ENCODE measurements at regions not wholly inside any gene's neighbourhood (a gene's known extent, or its start where the extent isn't known, plus 50 kb on each side); places are given as distances from the start of the nearest gene placed in this dataset.
"Not testable (repeated sequence)": the region's sequence is repeated elsewhere in the genome, so short reads cannot be mapped to it uniquely, and the experiment has no call there.

DNA sequence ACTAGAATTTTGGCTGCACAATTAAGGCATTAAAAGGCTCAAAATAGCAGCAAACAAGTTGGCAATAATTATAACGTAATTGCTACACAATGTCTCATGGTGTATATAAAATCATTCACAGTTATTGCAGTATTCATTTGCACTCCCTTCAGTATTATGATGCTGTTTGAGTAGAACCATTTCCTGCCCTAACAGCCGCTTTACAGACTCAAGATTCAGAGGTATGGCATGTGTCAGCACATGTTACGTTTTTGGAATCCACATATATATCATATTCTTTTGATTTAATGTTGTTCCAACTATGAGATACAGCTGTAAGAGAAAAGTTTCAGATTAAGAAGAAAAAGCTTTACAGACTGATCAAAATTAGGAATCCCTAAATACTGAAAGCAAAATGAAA lies 56.3 kb upstream of the NCKAP5 start:
- DNase-seq = no peak

DNA sequence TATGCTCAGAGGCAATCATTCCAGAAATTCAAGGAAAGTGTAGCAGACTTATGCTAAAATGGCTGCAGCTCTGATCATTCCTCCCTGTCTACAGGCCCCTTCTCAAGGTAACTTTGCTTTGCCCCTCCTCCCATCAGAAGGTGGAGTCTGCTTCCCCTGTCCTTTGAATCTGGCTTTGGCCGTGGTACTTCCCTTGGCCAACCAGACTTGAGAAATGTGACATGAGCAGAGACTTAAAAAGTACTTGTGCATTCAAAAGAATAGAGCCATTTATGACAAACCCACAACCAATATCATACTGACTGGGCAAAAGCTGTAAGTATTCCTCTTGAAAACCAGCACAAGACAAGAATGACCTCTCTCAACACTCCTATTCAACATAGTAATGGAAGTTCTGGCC lies 59.5 kb upstream of the NCKAP5 start:
- DNase-seq = no peak

DNA sequence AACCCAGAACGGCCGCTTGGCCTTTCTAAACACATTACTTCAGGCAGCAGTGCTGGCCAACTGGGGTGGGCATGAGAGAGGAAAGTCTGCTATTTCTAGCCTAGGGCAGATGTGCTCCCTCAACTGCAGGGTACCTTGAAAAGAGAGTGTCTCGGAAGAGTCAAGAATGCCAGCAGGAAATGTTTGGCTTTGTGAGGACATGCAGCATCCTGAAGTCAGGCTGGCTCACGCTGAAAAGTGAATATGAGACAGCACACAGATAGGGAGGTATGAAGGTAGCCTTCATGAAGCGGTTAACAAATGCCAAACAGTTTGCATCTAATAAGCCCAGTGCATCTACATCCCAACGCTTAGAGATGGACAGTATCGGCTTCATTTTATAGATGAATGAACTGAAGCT lies 65.0 kb upstream of the NCKAP5 start:
- DNase-seq = no peak

DNA sequence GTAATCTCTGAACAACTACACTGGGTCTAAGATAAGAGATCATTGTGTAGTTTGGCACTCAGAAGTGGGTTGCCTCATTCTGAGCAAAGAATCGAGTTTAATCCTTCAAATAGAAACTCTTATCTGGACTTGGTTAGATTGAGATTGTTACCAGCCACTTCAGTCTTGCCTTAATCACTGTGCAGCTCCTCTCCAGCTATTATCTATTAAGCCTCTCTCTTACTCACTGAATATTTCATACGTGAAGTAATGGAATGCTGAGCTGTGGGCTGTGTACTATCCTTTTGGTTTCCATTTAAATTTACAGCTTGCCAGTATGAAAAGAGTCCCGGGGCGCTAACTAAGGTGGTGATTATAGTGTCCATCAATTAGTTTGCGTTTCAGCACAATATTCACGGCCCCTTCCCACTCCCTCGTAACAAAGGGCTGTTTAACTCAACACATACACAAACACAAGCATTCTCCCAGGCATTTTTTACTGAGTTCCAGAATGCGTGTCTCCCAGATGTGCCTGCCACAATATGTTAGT lies 65.7 kb upstream of the NCKAP5 start:
- no peak for DNase-seq

DNA sequence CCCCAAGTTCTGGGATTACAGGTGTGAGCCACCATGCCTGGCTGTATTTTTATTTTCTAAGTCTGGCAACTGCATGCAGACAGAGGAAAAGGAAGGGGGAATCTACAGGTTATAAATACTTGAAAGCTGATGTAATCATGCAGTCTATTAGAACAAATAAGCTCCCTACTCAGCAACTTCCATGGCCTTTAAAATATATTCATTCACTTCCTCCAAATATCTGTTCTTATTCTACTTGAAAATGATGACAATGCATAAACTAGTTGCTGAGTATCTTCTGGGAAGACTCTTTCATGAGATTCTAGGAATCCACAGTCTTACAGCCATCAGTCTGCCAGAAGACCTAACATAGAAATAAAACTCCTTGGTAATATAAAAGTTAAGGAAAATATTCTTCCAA lies 66.9 kb upstream of the NCKAP5 start:
- DNase-seq = no peak

DNA sequence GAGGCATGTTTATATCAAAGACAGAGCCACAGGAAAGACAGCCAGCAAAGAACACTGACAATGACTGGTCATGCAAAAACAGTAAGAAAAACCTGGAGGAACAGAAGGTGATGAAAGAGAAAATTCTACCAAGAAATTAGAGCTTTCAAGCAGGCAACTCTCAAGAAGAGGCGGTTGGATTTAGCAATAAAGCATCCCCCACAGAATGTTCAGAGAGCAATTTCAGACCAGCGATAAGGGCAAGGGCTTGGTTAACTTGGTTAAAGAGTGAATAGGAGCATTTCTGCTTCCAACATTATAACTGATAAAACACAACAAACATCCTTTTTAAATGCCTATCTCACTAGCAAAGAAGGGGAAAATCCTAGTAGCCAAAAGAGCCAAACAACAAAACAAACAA lies 68.0 kb upstream of the NCKAP5 start:
- DNase-seq = no peak

DNA sequence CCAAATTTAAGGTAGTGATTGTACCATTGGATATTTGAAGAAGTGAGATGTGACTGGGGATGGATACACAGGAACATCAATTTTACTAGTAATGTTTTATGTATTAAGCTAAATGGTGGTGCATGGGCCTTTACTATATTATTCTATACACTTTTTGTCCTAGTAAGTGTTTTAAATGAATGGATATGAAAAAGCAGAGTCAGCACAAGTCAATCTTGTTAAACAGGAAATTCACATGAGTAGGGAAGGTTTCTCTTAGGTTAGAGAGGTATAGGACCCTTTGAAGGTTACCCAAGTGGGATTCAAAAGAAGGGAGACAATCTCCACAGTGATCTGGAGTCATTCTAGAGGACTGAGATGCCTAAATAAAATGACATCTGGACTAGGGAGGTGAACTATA lies 71.8 kb upstream of the NCKAP5 start:
- DNase-seq = no peak

DNA sequence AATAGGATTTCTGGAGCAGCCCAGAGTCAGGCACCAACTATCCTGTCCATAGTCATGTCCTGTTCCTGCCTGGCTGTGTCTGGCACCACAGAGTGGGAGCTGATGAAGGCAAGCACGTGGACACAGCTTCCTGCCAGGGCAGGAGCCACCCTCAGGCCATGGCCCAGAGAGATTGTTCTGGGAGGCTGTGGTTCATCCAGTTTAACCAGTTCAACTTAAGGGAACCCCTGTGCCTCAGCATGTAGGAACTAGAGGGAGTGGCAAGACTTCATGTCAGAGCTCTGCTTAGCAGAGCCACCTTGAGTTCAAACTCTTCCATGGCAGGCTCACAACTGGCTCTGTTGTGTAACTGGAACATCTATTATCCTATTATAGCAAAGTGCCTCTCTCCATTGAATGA lies 73.2 kb upstream of the NCKAP5 start:
- no peak for DNase-seq

DNA sequence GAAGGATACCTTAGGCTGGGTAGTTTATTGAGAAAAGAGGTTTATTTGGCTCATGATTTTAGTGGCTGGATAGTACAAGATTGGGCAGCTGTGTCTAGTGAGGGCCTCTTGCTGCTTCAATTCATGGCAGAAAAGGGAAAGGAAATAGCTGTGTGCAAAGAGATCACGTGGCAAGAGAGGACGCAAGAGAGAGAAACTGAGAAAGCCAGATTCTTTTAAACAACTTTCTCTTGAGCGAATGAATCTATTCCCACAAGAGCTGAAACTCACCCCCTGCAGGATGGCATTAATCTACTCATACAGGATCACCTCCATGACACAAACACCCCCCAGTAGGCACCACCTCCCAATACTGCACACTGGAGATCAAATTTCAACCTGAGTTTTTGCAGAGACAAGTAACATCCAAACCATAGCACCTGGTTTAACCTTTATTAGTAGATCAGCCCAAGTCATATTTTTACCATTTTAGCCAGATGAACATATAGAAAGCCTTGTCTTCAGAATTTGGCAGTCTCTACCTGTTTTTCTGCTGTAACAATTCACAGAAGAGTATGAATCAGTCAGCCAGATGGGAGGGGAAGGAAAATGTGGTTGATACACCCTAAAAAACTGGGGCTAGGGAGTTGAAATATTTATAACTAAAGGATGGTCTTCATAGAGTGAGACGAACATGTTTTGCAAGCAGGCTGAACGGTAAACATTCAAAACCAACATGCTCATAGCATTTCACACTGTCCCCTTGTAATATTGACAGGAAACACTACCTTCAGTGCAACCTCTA lies 73.9 kb upstream of the NCKAP5 start:
- no peak for DNase-seq

DNA sequence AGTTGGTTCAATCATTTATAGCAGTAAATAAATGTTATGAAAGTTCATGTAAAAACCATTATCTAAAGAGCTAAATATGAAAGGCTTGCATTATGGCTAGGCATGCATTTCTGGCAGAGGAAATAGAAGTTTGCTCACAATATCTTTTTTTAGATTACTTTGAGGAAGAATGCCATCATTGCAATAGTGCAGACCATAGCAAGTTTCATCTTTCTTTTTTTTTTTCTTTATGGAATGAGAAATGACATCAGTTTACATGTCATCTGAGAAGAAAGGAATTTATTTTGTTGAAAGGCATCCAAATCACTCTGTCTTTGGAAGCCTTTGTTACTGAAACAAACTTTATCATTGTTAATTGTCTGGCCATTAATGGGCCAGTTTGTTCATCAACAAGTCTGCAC lies 74.5 kb upstream of the NCKAP5 start:
- DNase-seq = no peak

DNA sequence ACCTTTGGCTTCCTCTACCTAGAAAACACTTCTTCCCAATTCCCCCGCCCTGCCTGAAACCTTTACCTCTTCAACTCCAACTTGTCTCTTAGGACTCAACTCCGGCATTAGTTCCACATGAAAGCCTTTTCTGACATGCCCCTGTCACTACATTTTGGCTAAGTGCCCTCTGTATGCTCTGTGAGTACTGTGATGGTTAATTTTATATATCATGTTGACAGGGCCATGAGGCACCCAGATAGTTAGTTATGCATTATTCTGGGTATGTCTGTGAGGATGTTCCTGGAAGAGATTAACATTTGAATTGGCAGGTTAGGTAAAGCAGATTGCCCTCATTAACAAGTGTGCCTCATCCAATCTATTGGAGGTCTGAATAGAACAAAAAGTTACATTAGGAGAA lies 75.6 kb upstream of the NCKAP5 start:
- DNase-seq = no peak

DNA sequence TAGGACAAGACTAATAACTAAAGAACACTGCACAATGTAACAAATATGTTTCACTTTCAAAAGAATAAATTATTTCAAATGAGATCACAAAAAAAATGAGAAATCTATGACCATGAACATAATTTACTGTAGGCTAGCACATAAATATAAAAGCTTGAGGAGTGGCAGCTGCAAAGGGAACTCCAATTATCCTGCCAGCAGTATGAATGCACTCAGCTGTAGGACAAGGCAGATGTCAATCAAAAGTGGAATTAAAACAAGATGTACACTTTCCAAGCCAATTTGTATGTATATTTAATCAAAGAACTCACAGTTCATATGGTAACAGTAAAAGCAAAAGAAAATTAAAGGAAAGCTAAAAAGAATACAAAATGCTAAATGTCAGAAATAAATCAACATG lies 76.6 kb upstream of the NCKAP5 start:
- DNase-seq = no peak

DNA sequence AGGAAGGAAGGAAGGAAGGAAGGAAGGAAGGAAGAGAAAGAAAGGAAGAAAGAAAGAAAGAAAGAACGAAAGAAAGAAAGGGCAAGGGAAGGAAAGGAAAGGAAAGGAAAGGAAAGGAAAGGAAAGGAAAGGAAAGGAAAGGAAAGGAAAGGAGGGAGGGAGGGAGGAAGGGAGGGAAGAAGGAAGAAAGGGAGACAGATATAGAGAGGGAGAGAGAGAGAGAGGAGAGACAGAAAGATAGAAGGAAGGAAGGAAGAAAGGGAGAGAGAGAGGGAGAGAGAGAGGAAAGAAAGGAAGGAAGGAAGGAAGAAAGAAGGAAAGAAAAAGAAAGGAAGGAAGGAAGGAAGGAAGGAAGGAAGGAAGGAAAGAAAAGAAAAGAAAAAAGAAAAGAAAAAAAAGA lies 79.1 kb upstream of the NCKAP5 start:
- DNase-seq = not testable (repeated sequence)

DNA sequence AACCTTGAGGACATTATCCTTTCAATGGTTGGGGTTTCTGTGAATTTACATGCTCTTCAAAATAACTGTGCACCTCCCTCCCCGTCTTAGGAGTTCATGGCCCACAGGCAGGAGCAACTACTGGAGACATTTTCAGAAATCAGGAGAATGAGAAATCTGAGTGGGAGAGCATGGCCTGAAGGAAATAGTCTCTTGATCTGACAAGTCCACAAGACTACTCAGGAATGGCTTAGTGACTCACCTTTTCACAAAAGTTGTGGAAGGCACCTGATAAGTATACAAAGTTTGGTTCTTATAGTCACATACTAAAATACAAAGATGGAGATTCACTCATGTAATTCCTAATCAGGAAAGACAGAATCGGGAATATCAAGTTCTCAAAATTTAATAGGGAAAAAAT lies 83.6 kb upstream of the NCKAP5 start:
- DNase-seq = no peak

DNA sequence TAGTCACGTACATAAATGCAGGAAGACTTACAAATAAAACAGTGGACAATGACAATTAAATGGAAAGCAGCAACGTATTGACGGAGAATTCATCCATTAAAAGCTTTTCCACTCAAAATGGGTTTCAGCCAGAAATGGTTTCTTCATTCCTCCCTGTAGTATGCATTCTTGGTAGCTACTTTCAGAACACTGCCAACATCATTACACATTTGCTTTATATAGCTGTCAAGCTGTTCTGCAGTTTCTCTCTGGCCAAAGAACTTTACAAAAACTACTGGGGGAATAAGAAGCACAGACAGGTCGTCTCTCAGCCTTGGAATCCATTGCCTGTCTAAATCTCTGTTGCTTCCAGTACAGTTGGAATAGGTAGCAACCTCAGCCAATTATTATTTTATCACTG lies 84.1 kb upstream of the NCKAP5 start:
- no peak for DNase-seq

DNA sequence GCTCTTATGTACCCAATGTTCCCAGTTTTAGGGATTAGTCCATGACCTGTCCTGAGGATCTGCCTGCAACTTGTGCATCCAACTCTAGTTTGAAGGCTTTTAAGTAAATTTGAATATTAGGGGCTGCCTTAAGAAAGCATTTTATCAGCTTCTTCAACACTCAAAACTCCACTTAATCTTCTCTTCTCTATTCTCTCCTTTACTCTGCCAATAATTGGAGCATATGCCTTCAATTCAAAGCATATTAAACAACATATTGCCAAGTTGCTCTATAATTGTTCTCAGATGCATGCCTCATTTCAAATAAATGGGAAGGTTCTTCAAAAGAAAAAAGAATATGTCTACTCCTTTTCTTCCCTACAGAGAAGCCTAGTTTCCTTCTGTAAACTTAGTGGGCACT lies 84.8 kb upstream of the NCKAP5 start:
- no peak for DNase-seq

DNA sequence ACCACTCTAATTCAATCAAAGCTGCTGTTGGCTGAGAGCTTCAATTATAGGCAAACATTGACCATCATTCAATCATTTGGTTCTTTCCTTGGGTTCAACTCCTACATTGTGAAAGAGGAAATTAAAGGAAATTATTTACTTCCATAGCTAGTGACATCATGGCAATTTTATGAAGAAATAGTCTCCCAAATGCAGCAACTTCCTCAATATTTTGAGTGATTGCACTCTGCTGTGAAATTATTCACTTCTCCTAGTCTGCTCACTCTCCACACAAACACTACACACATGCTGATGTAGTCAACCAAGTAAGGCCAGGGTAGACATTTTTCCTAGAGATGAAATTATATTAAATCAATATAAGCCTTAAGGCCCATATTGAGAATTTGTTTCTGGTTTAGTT lies 86.7 kb upstream of the NCKAP5 start:
- DNase-seq = no peak

DNA sequence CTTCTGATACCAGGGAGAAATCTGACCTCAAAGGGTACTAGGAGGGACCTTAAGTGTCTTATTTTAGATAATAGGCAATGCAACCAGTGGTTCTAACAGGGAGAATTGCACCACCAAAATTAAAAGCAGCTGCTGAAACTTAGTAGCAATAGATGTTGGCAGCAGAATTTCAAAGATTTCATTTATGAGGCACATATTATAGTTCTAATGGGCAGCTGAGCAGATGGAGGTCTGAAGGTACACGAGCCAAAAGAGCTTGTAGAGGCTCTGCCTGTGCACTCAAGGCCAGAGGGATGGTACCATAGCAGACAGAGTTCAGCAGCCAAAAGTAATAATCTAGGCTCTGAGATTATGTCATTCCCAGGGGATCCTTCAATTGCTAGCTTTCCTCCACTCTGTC lies 87.3 kb upstream of the NCKAP5 start:
- no peak for DNase-seq

DNA sequence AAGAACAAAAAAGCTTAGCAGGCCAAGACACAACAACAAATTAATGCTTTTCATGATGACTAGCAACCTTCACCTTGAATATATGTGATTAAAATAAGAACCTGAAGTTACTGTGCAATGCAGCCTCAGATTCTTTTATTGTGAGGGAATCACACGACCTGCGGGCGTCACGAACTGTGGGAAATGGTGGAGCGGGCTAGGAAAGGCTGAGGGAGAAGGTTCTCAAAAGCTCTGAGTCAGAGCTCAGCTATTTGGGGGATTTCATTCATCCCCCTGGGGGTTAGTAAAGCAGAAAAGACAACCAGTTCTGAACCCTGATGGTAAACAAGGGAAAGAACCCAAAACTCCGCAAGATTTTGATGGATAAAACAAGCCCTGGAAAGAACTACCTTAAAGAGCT lies 89.3 kb upstream of the NCKAP5 start:
- DNase-seq = no peak

DNA sequence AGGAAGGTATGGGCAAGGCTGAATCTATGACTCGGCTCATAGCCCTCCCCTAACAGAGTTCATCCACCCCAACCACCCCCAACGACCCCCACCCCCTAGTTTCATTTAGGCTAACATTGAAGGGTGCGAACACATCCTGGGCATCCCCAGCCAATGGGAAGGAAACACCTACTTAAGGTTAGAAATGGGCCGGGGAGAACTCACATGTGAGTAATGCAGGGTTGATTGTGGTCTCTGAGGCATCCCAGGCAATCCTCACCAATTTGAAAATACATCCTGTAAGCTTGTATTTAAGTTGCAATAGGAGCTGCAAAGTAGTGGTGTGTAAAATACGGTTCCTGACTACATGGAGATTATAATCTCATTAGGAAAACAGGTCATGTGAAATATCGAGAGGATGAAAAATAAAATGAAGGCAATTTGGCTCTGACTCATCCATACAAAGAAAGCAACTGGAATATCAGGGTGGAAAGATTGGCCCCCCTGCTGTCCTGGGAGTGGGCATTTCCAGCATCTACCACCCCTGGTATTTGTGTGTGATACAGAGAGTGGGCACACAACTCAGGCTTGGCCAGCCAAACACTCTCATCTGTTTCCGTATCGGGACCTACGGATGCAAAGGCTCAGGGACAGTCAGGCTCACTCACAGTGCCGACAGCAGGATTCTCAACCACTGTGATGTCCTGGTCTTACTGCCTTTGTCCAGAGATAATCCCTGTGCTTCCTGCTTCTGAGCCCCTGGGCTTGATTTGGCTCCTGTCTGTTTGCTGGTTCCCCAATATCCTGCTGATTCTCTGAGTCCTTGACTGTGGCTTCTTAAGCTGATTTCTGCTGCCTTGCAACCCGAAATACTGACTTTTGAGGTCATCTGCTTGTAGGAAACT lies 90.0 kb upstream of the NCKAP5 start:
- DNase-seq = no peak

DNA sequence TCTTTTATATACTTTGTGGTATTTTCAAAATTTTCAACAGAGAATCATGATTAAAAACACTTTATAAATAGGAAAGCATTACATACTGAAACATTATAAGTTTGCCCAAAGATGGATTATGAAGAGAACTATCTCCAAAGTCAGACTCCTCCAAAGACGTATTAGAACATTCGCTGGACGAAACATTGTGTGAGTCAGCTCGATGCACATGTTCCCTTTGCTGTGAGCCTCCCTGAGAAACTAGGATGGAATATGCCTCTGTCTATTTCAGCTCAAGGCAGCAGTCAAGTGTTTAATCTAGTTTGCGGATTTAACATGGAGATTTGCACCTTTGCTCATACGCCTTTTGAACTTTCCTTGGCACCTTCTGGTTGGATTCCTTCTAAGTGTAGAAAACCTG lies 92.2 kb upstream of the NCKAP5 start:
- no peak for DNase-seq

DNA sequence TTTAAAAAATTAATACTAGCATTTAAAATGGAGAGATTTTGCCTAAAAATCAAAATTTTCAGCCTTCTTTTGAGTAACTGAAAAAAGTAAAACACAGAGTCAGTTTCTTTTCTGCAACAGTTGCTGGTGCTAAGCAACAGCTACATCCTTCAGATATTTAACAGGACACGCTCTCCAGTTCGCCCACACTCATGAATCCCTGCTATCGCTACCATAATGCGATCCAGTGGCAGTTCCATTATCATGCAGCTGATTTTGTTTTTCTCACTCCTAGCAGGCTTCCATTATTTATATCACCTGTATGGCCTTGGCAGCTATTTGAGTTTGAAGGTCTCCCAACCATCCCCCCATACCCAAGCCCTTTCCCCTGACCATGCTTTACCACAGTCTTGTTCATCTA lies 93.1 kb upstream of the NCKAP5 start:
- DNase-seq = no peak

DNA sequence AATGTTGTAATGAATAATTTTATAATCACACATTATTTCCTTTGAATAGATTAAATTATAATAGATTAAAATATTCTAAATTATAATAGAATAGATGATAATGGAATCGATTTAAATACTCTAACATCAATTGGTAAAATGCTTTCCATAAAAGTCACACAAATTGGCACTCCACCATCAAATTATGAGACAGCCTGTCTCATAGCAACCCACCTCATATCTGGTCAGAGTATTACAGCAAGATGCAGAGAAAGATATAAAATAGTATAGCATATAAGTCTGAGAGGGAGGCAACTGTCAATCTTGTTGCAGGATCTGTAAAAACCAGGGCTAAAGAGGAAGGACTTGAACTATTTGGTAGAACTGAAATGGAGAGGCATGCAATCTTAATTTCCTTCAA lies 98.4 kb upstream of the NCKAP5 start:
- no peak for DNase-seq

DNA sequence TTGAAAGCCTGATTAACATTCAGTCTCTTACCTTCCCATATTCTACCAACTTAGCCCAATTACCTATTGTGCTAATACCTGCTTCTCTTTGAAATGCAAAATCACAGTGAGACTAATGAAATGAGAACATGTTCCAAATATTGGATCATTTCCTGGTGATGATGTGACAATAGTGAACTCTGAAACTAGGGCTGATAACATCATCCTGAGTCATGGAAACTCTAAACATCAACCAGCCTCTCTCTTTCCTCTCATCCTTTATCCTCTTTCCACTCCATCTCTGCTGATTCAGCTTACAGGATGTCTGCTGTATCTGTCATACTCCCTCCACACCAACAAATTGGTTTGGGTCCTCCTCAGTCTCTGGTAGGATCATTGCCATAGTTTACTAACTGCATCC lies 98.8 kb upstream of the NCKAP5 start:
- DNase-seq = no peak
